HG03520 (cell line): ENCODE measurements at regions not wholly inside any gene's neighbourhood (a gene's known extent, or its start where the extent isn't known, plus 50 kb on each side); places are given as distances from the start of the nearest gene placed in this dataset.

ENCODE experiments used
- ATAC-seq: cut with Tn5 transposase; IDR thresholded peaks from one replicate; pipeline ENCODE4 v1.9.1; 2021; ENCODE audit warnings: mild to moderate bottlenecking, moderate library complexity; ENCODE audit not compliant: unreplicated experiment

DNA sequence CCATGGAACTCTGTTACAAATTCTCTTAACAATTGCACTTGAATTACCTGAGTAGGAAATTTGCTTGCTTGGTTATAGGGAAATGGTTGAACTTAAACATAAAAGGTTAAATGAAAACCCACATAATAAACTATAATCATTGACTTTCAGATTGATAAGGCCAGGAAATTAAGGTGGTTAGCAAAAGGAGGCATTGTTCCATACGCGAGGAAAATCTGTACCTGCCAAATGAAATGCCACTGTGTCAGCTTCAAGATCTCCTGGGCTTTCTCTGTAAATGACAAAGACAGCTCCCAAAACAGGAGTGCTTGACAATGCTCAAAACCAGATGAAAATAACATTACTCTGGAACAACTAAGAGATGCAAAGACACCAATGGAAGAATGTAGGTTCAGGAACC, 125.5 kb upstream of the KLF3 start:
- ATAC-seq: no peak

DNA sequence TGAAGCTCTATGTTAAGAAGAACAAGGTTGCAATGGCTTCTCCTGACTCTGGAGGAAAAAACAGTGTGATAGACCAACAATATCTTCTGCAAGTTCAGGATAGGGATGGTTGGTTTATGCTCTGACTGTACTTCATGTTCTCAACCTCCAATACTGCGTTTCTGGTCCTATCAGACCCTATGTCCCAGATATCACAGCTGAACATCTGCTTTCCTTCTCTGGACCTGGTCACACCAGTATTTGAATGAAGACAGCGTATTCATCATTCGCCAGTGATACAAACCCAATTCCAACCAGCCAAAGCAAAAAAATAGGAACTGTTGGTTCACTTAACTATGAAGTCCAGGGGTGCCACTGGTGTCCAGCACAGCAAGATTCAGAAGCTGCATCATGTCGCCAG, 124.5 kb upstream of the KLF3 start:
- ATAC-seq: no peak

DNA sequence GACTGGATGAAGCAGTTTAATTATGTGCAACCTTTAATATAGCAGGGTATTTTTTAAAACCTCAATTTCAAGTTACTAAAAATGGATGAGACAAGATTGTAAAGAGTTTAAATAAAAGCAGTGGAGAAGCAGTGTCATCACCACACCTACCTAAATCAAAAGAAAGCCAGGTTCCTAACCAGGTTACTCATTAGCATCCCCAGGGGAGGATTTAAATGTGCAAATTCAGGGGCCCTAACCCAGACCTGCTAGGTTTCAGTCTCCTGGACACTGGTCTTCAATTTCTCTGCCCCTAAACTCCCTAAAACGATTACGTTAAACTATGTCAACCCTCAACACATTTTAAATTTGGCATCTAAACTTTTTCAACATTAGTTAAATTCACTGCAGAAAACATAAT, 116.9 kb upstream of the KLF3 start:
- no peak for ATAC-seq

DNA sequence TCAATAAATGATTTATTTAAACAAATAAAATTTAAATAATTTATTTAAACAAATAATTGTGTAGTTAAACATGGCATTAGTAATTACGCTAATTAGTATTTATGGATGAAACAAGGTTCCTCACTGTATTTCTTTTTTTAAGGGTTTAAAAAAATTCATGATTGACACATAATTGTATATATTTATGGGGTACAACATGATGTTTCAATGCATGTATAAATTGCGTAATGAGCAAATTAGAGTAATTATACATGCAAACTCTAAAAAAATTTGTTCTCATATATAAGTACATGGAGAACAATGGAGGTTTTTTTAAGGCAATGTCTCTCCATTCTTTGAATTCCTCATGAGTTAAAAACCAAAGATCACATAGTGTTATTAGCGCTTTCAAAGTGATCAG, 115.7 kb upstream of the KLF3 start:
- ATAC-seq: no peak

DNA sequence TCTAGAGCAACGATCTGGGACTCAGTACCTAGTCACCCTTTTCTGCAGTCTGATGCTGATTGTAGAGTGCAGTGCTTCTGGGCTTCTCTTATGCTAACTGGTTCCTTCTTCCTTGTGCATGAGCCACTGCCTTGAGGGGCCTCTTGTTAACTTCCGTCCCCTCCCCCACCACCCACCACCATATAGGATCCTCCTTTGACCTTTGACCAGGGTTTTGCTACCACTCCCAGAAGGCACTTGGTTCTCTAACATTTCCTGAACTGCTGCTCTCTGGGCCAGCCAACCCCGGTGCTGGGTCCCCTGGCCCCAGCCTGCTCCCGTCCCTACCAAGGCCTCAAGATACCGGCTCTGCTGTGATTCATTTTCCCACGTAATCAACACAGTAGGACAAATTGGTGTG, 104.6 kb upstream of the KLF3 start:
- no peak for ATAC-seq

DNA sequence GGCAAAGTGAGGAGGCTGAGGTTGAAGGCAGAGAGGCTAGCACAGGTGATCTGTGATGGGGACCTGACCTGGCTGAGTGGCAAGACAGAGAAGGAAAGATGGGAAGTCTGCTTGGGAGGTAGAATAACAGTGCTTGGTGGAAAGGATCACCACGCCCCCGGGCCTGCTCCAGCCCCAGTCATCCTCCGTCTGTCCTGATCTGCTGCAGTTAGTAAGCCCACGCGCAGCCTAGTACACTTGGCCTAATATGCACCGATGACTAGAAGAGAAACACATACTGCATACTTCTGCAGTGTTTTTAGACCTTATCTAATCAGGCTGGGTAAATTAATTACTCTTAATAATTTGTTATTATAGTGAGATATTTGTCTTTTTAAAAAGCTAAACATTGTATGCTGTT, 103.7 kb upstream of the KLF3 start:
- ATAC-seq: no peak

DNA sequence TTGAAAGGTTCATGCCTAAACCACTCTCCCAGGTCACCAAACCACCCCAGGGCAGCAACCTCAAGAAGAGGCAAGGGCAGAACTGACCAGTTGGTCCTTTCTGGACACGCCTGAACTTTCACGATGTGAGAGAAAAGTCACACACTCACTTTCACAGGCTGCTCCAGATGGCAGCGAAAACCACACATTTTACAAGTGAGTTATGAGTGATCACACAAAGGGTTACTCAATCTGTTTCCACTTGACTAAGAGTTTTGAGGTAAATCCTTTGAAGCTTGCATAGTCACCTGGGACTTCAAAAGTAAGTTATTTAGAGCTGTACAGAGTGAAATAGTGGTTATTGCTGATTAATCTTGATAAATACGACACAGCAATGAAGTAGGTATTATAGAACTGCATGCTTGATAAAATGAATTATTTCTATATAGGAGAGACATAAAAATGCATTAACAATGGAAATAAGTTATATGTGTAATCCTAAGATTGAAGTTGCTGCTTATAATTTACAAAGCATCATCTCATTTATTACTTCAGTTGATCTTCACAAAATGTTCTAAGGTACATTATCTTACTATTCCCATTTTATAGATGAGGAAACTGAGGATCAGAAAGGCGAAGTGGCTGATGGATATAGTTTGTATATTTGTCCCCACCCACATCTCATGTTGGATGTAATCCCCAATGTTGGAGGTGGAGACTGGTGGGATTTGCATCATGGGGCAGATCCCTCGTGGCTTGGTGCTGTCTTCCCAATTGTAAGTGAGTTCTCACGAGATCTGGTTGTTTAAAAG, 103.0 kb upstream of the KLF3 start:
- peak; percentile 83 for ATAC-seq

DNA sequence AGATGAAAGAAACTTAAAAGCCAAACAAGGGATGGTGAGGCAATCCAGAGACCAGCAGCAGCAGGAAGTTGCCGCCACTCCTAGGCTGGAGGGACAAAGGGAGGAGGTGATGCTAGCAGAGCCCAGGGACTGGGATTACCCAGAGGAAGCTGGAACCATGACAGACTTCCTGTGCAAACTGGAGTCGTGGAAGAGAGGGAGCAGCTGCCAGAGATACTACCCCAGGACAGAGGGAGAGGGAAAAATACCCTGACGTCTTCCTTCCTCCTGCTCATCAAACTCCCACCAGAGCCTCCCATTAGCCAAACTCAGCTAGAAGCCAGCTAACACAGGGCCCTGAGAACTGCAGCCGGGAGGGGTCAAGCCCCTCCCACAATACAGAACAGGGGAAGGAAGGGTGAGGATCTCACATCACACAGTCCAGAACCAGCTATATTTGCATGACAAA, 101.2 kb upstream of the KLF3 start:
- no peak for ATAC-seq

DNA sequence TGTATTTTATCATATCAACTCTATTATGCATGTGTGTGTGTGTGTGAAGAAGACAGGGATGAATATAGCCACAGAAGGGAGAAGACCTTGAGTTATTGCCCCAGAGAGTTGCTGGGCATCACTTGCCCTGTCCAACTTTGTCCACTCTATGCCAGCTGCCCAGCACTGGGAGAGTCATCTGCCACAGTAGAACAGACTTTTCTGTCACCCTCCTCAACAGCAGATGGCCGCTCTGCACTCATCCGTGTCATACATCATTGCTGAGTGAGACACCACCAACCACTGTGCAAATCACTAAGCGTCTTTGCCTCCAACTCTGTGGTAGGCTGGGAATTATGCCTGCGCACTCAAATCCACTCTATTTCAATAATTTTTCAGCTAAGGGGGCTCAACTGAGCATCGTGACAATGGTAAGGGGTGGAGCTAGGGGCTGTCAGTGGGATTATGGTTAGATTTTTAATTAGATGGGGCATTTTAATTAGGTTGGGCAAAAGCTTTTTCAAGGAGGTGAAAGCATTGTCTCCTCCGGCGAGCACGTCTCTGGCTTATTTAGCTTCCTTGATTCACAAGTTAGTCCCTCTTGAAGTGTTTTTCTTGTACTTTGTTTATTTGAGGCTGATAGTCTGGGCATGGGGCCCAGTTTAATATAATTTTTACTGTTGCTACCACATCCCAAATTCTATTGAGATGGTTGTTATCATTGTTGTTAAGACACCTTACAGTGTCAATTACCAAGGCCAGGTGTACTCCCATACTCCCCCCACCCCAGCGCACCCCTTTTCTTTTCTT, 100.1 kb upstream of the KLF3 start:
- ATAC-seq: no peak

DNA sequence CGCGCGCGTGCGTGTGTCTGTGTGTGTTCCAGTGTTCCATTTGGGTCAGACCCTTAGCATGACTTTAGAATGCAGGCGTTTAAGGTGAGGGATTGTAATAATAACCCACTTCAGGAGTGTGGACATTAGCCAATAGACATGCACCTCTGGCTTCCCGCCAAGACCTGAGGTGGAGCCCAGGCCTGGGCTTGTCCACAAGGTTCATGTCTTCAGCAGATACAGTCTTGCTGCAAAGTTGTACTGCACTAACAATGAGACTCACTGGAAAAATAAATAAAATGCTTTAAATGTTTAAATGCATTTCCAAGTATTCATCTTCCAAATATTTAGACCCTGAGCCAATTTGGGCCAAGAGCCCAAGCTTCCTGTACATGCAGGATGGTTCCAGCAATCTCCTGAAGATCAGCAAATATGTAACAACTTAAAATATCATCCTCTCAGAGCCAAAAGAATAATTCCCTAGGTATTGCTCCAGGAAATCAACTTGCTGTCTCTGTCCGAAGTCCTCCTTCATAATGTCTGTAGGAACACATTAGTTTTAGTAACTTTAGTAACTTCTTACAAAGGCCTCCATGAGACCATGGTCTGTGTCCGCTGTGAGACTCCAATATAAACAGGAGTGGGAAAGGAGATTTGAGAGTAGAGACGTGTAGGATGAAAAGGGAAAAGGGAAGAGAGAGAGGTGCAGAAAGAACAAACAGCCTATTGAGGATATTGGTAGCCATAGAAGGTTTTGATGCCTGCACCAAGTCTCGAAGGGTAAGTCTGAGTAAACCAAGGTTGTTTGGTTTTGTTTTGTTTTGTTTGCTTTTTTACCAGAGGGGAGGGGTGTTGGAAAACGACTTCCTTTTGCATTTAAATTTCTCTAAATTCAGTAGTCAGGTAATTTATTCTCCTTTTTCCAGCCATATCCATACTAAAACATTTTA, 98.5 kb upstream of the KLF3 start:
- ATAC-seq: no peak

DNA sequence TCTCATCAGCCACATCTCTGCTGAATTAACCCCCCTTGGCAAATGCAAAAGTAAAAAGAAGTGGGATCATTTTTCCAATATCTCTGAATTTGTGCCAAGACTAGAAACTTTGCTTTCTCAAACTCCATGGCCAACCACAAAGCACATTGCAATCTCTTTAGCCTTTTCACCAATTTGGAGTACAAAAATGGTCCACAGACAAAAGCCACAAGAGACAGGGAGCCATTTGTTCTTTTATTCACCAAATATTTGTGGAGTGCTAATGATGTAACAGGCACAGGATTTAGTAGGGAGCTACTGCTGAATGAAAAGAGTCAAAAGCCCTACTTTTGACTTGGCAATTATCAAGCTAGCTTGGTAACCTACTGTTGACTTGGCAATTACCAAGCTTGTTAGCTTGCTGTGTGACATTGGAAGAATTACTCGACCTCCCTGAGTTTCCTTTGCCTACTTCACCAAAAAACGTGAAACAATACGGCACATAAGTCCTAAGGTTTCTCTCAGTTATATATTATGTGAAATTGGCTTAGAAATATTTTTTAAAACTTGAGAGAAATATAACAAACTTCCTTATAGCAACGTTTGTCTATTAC, 97.1 kb upstream of the KLF3 start:
- ATAC-seq: no peak

DNA sequence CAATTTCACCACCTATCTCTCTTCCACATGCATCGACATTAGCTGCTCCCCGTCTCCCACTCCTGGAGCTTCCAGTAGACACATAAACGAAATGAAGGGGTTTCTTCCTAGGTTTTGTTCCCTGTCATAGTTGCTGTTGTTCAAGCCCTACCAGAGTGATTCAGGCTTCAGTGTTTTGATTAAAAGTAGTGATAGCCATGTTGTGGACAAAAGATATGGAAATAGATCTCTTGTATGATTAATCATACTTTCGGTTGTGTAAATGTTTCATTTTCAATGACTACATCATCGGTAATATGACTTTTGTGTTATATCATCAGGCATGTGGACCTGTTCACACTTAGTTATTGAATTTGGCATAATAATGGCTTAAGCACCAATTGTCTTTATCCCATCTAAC, 96.5 kb upstream of the KLF3 start:
- ATAC-seq: no peak

DNA sequence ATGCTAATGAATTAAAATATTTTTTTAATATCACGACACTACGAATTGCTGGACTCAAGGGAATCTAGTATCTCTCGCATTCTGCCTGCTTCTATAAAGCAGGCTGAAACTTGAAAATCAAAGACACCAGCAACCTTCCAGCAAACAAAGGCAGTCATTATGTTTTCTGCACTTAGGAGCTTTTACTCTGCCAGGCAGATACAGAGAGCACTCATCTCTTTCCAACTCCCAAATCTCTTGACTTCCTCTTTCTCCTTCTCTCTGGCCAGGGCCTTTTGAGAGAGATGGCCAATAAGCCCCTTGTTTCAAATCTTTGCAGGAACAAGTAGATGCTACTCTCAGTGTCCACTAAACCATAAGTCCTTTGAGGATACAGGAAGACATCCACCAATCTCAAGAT, 95.2 kb upstream of the KLF3 start:
- no peak for ATAC-seq

DNA sequence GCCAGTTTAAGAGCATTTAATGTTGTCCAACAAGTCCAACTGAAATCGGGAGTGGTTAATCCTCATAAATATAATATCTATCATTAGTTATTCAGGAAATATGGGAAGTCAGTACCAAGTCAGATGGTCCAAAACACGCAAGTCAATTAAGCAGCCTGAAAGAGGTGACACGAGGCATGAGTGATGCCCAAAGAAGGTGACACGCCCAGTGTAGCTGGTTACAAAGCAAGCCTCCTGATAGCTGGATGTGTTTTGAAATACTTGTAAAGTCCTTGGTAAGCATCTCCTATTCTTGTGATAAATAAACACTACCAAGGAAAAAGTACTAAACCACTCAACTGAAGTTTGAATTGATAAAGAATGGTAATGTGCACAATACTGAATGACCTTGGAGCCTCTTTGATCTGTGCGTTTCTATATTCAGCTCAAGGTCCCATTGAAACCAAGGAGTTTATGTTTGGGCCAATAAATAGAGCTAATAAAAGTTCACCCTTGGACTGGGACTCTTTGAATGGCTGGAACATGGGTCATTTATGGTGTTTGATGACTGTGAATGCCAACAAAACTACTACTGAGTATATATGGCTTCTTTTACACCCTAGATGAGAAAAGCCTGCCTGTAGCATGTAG, 93.2 kb upstream of the KLF3 start:
- no peak for ATAC-seq

DNA sequence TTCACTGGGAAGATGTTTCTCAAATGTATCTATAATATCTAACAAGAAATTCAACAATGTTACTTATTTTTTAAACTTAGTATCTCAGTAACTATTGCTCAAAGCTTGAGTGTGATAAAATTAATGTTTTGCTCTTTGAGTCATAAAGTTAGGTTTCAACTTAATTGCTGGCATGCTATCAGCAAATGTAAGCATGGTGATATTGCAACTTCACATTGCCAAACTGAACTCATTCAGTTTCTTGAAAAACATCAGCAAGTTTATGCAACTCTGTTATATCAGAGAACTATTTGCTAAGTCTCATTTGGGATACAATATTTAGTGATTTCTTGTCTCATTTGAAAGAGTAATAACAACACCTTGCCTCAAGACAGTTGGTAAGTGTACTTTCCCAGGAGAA, 91.2 kb upstream of the KLF3 start:
- ATAC-seq: no peak

DNA sequence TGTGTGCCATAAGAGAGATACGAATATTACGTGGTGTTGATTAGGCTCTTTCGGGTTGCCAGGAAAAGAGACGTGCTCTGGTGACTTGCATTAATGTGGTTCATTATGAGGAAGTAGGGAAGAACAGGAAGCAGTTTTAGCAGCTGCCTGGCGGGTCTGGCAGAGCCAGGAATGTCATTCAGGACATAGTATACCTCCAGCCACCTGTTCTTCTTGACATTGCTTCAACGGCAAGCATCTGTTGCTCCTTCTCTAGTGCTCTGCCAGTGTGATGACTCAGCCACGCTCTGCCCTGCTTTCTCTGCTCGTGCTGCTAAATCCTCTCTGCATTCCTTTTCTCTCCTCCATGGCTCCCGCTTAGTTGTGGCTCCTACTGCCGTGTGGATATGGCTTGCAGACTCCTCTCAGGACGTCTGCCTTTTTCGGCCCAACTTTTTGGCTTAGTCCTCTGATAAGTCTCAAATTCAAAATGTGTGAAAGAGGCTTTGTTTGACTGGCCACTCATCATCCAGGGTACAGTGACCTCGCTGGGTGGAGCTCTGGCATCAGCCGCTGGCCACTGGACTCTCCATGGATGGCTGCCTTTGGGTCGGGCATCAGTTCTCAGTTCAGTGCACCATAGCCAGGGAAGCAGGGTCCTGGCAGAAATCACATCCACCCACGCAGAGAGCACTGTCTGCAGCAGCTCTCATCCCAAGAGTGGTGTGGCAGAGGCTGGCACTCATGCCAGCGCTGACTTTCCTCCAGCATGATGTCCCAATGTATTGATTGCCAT, 89.3 kb upstream of the KLF3 start:
- no peak for ATAC-seq

DNA sequence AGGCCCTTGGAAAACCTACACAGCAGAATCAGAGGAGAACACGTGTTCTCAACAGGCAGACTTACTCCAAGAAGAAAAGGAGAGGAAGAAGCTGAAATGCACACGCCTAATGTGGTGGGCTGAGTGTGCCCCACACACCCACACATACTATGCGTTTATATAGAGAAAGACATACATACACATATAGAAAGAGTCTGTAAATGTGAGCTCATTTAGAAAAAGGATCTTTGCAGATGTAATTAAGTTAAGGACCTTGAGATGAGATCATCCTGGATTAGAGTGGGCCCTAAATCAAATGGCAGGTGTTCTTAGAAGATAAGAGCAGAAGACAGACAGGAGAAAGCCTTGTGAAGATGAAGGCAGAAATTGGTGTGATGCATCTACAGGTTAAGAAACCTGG, 87.2 kb upstream of the KLF3 start:
- ATAC-seq: no peak

DNA sequence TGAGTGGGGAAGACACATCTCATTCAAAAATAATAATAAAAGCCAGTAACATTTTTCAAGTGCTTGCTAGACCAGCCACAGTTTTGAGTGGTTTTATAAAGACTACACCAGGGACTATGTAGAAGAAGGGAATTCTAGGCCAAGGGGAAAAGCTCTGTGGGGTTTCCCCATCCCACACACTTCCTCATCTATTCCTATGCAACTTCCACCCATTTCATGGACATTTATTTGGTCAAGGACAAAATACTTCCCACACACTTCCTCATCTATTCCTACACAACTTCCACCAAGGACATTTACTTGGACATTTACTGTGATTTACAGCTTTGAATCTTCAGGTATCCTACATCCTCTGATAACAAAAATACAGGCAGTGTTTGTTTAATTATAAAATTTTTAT, 86.5 kb upstream of the KLF3 start:
- ATAC-seq: no peak

DNA sequence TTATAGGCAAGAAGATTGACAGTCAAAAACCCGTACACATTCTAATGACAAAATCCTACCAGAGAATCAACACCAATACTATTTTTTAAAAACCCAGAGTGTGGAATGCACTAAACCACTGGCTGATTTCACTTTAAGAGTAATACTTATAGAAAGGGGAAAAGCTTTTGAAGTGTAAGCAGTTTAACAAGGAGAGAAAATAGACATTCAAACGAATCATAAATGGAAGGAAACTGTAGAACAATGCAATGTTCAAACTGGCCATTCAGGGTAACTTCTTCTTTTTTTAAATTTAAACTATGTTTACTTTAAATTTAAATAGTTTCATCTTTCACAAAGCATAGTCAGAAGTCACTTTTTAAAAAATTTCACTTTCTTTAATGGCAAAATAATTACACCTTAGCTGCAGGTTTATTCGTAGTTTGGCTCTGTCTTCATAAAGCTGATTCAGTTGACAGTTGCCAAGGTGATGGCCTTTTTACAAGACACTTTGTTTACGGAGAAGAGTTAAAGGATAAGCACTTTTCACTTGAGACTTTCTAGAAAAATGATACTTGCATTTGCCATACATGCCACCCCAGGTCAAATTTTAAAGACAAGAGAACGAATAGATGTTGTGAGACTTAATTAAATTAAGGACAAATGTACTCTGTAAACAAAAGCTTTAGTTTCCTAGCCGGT, 82.4 kb upstream of the KLF3 start:
- no peak for ATAC-seq
